ENCODE measurements at regions not wholly inside any gene's neighbourhood (a gene's known extent, or its start where the extent isn't known, plus 50 kb on each side); places are given as distances from the start of the nearest gene placed in this dataset.
A peak's percentile ranks its signal among the peaks of the same experiment; 100 is the strongest.

DNA sequence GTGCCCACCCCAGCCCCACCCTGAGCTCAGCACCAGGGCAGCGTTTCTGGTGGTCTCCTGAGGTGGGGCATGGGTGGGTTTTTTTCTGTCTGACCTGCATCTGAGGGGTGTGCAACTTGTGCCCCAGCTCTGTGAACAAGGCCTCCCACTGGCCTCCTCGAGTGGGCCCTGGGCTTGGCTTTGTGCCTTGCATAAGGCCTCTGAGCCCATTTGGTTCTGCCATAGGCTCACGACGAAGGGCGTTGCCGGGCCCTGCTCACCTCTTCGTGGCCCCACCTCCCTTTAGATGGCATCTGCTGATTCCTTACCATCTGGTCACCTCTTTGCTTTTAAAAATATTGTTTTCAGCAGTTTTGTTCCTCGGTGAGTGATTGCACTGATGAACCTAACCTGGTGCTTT lies 127.1 kb upstream of the COL5A1 start:
- no peak for DNase-seq (ENCODE audit: low read depth)
- no peak overlapping the region for H3K4me3 ChIP-seq (ENCODE audit: low read length)
- TF ChIP-seq CTCF (conservative IDR thresholded peaks at IDR 0.05; ENCODE audit: low read length) = no peak

DNA sequence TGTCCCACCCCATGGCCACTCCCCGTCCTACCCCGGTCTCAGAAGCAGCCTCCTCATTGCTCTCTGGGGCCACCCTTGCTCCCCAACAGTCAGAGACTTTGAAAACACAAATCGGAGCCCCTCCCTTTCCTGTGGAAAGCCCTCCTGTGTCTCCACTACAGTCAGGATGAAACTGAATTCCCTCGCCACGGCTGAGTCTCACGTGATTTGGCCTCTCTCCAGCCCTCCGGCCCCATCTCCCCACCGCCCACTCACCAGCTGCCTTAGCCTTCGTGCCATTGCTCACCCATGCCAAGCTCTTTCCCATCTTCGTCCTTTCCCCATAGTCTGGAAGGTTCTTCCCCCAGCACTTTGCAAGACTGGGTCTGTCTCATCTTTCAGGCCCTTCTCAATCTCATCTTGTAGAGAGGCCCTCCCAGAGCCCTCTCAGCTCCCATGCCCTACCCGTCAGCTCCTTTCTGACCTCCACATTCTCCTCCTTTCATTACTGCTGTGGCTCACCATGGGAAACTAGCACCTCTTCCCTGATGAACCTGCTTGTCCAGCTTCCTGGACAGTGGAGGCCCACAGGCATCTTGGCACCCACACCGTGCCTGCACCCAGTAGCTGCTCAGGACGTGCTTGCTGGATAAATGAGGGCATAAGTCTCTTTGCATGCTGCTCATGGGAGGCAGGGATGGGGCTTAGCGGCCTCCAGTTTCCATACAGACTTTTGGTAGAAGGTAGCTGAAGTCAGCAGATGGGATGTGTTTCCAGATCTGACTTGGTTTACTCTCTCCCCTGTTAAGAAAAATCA lies 126.4 kb upstream of the COL5A1 start:
- H3K4me3 ChIP-seq (ENCODE audit: low read length) = no peak overlapping the region
- DNase-seq (ENCODE audit: low read depth) = peak; percentile 53
- no peak for TF ChIP-seq CTCF (conservative IDR thresholded peaks at IDR 0.05; ENCODE audit: low read length)

DNA sequence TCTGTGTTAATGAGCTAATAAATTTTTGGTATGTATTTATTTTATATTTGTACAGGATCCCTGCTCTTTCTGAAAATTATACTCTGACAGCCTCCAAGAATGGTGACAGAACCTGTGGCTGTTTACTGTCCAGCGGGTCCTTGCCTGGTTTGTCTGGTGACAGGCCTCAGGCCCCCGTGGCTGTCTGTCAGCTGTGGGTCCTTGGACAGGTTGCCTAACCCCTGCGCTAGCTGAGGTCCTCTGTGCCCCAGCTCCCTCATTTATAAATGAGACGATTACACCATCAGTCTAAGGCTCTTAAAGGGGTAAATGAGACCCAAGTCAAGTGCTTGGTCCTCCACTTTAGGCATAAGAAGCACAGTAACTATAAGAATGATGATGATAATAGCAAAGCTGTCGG lies 125.1 kb upstream of the COL5A1 start:
- TF ChIP-seq CTCF (conservative IDR thresholded peaks at IDR 0.05; ENCODE audit: low read length) = no peak
- no peak overlapping the region for H3K4me3 ChIP-seq (ENCODE audit: low read length)
- DNase-seq (ENCODE audit: low read depth) = no peak

GRCh38 chr9:134517069-134517680 lies 124.4 kb upstream of the COL5A1 start:
- DNase-seq (ENCODE audit: low read depth) = no peak
- no peak for TF ChIP-seq CTCF (conservative IDR thresholded peaks at IDR 0.05; ENCODE audit: low read length)
- no peak overlapping the region for H3K4me3 ChIP-seq (ENCODE audit: low read length)

GRCh38 chr9:134518004-134518606 lies 123.5 kb upstream of the COL5A1 start:
- TF ChIP-seq CTCF (conservative IDR thresholded peaks at IDR 0.05; ENCODE audit: low read length) = peak; percentile 8
- peak; percentile 74 for DNase-seq (ENCODE audit: low read depth)

GRCh38 chr9:134519375-134520070 lies 122.1 kb upstream of the COL5A1 start:
- no peak for DNase-seq (ENCODE audit: low read depth)
- TF ChIP-seq CTCF (conservative IDR thresholded peaks at IDR 0.05; ENCODE audit: low read length) = no peak
- H3K4me3 ChIP-seq (ENCODE audit: low read length) = no peak overlapping the region

More at GRCh38 chr9:134518004-134518606, 123.5 kb upstream of the COL5A1 start:
- H3K4me3 ChIP-seq (ENCODE audit: low read length) = no peak overlapping the region

All from AG10803 (cell line).